ENCODE measurements at regions not wholly inside any gene's neighbourhood (a gene's known extent, or its start where the extent isn't known, plus 50 kb on each side); places are given as distances from the start of the nearest gene placed in this dataset.
A peak's percentile ranks its signal among the peaks of the same experiment; 100 is the strongest.

GRCh38 chr5:144697847-144698262 lies 527.2 kb downstream of the KCTD16 start:
- Histone ChIP-seq H2BK20ac (ENCODE audit: low read depth, low read length) (0 out of 2 replicates have a peak overlapping the region, but pooled peaks have one; percentile 16), H3K36me3 (ENCODE audit: control insufficient read depth, insufficient read depth, low read length) (no peaks in the 10 kb centered on the region), H3K4me3 (ENCODE audit: insufficient read depth, low read depth, low read length) (no peak overlapping the region), H3K4ac (ENCODE audit: low read depth, low read length) (no peak overlapping the region), H3K18ac (ENCODE audit: low read depth, low read length) (no peak overlapping the region), H3K9me1 (ENCODE audit: insufficient read depth, low read length) (peaks cover 3% of the 10 kb centered on the region; the same call in 1 of the 2 replicates), H2BK5ac (ENCODE audit: low read depth, low read length, poor library complexity, severe bottlenecking) (peak overlapping the region; percentile 54), H3K79me1 (ENCODE audit: low read depth in 1 of 2, low read length in 2 of 2) (no peaks in the 10 kb centered on the region), H3K27me3 (ENCODE audit: control insufficient read depth, insufficient read depth, low read length) (no peaks in the 10 kb centered on the region), H3K23ac (ENCODE audit: low read depth, low read length) (no peak overlapping the region), H4K20me1 (ENCODE audit: insufficient read depth, low read length) (no peaks in the 10 kb centered on the region), H3K56ac (ENCODE audit: extremely low read depth, insufficient read depth, low read length) (peak overlapping the region; percentile 29; the same call in 1 of the 2 replicates), H4K8ac (ENCODE audit: low read depth in 2 of 2, low read length in 2 of 2) (no peak overlapping the region), H3K4me1 (ENCODE audit: control insufficient read depth, insufficient read depth, low read length) (peaks cover 2% of the 10 kb centered on the region; the same call in 1 of the 2 replicates), H2BK15ac (ENCODE audit: low read depth, low read length) (no peak overlapping the region), H2BK120ac (ENCODE audit: low read depth, low read length) (peak overlapping the region; percentile 28; the same call in 1 of the 2 replicates), H2AFZ (replicated peaks; ENCODE audit: low read length, poor library complexity) (no peak overlapping the region), H3K4me2 (ENCODE audit: low read depth, low read length) (peak overlapping the region; percentile 22; the same call in 1 of the 2 replicates), H2AK5ac (ENCODE audit: low read depth, low read length) (no peak overlapping the region), H3K9ac (ENCODE audit: low read depth, low read length) (no peak overlapping the region), H4K5ac (ENCODE audit: low read depth, low read length) (no peak overlapping the region), H3K9me3 (ENCODE audit: control insufficient read depth, insufficient read depth, low read length) (no peaks in the 10 kb centered on the region), H3K14ac (replicated peaks; ENCODE audit: low read depth, low read length) (no peak overlapping the region), H3K27ac (ENCODE audit: insufficient read depth, low read length) (no peak overlapping the region), H4K91ac (ENCODE audit: insufficient read depth, low read depth, low read length) (no peak overlapping the region), H2AK9ac (replicated peaks; ENCODE audit: low read depth, low read length, poor library complexity) (no peak overlapping the region)
- POLR2A ChIA-PET (ENCODE audit: unreplicated experiment) = no interaction called here
- intact Hi-C loops (cut with micrococcal nuclease) = loop anchor here (2.0 to 10.0 kb wide), 5 partner anchors 115 to 1127 kb away; no protein-coding TSS in a partner anchor
- dilution Hi-C loops (cut with HindIII; ENCODE audit: low sequenced_read_pairs, unreplicated experiment) = no loop called here
- CTCF ChIA-PET = interaction anchor here (0.6 to 1.5 kb wide), 5 partner anchors 9 to 649 kb away, joined by 3 to 6 read pairs (median 4); no protein-coding TSS in a partner anchor
- WGBS, 2 experiments (ENCODE audit: extremely low coverage in 2 of 2, insufficient read length in 1 of 2) = no CpG with 5 or more reads among the region's 1 CpG
- BruUV-seq (replicated peaks) = no TSS peak
- peak; percentile 47 for TF ChIP-seq FOS (IDR thresholded peaks at IDR 0.05; ENCODE audit: low read depth, low read length)
- TF ChIP-seq MAFK (IDR thresholded peaks at IDR 0.05; ENCODE audit: low read depth, low read length) = peak; percentile 84
- no peak for TF ChIP-seq USF2 (IDR thresholded peaks at IDR 0.05; ENCODE audit: low read depth, low read length)
- peak; percentile 5; the same call in 1 of the 2 replicates for TF ChIP-seq RAD21 (IDR thresholded peaks at IDR 0.05; ENCODE audit: low read length)
- TF ChIP-seq SMC3 (IDR thresholded peaks at IDR 0.05; ENCODE audit: low read depth, low read length) = no peak
- no peak for TF ChIP-seq BHLHE40 (IDR thresholded peaks at IDR 0.05; ENCODE audit: low read depth, low read length)
- TF ChIP-seq POLR2A (IDR thresholded peaks at IDR 0.05; ENCODE audit: low read depth, low read length) = no peak
- no peak for TF ChIP-seq CHD1 (IDR thresholded peaks at IDR 0.05; ENCODE audit: low read depth, low read length)
- TF ChIP-seq, protein P1, sequence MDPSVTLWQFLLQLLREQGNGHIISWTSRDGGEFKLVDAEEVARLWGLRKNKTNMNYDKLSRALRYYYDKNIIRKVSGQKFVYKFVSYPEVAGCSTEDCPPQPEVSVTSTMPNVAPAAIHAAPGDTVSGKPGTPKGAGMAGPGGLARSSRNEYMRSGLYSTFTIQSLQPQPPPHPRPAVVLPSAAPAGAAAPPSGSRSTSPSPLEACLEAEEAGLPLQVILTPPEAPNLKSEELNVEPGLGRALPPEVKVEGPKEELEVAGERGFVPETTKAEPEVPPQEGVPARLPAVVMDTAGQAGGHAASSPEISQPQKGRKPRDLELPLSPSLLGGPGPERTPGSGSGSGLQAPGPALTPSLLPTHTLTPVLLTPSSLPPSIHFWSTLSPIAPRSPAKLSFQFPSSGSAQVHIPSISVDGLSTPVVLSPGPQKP (IDR thresholded peaks at IDR 0.05; ENCODE audit: borderline replicate concordance, low read depth, low read length) = no peak
- no peak for TF ChIP-seq RFX5 (IDR thresholded peaks at IDR 0.05; ENCODE audit: low read depth, low read length)
- peak; percentile 82 for TF ChIP-seq CEBPB (IDR thresholded peaks at IDR 0.05; ENCODE audit: low read depth, low read length)
- no peak for TF ChIP-seq MAZ (IDR thresholded peaks at IDR 0.05; ENCODE audit: borderline replicate concordance, low read depth, low read length)
- TF ChIP-seq, protein P2, sequence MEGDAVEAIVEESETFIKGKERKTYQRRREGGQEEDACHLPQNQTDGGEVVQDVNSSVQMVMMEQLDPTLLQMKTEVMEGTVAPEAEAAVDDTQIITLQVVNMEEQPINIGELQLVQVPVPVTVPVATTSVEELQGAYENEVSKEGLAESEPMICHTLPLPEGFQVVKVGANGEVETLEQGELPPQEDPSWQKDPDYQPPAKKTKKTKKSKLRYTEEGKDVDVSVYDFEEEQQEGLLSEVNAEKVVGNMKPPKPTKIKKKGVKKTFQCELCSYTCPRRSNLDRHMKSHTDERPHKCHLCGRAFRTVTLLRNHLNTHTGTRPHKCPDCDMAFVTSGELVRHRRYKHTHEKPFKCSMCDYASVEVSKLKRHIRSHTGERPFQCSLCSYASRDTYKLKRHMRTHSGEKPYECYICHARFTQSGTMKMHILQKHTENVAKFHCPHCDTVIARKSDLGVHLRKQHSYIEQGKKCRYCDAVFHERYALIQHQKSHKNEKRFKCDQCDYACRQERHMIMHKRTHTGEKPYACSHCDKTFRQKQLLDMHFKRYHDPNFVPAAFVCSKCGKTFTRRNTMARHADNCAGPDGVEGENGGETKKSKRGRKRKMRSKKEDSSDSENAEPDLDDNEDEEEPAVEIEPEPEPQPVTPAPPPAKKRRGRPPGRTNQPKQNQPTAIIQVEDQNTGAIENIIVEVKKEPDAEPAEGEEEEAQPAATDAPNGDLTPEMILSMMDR (conservative IDR thresholded peaks at IDR 0.05; ENCODE audit: low read depth, low read length) = peak; percentile 36
- no peak for TF ChIP-seq NFE2L2 (IDR thresholded peaks at IDR 0.05; ENCODE audit: low read depth, low read length)
- no peak for TF ChIP-seq MXI1 (IDR thresholded peaks at IDR 0.05; ENCODE audit: borderline replicate concordance, low read depth, low read length)
- no peak for TF ChIP-seq RCOR1 (IDR thresholded peaks at IDR 0.05; ENCODE audit: insufficient replicate concordance, low read length)
- peak; percentile 97 for DNase-seq
- peak; percentile 97 for ATAC-seq (ENCODE audit: low read depth)
- in situ Hi-C loops (cut with MboI; ENCODE audit: low sequenced_read_pairs) = no loop called here

Measured in IMR-90 (cell line).